Choroid plexus epithelial cell (primary cell): ENCODE measurements at regions not wholly inside any gene's neighbourhood (a gene's known extent, or its start where the extent isn't known, plus 50 kb on each side); places are given as distances from the start of the nearest gene placed in this dataset.
"Not testable (repeated sequence)": the region's sequence is repeated elsewhere in the genome, so short reads cannot be mapped to it uniquely, and the experiment has no call there.

Experiments used
- DNase-seq: peaks from one replicate; pipeline ENCODE4 v3.0.0-alpha.2; 2010; ENCODE audit warnings: low read depth
- H3K4me3 ChIP-seq: 2 replicates; pipeline ENCODE4 v1.5.1; 2011; ENCODE audit warnings: low read depth, mild to moderate bottlenecking, control low read depth, low read length, moderate library complexity
- CTCF ChIP-seq: conservative IDR thresholded peaks from 2 replicates; pipeline ENCODE4 v1.5.1; 2011; ENCODE audit warnings: low read depth, mild to moderate bottlenecking, control low read depth, inconsistent platforms, low read length, moderate library complexity

DNA sequence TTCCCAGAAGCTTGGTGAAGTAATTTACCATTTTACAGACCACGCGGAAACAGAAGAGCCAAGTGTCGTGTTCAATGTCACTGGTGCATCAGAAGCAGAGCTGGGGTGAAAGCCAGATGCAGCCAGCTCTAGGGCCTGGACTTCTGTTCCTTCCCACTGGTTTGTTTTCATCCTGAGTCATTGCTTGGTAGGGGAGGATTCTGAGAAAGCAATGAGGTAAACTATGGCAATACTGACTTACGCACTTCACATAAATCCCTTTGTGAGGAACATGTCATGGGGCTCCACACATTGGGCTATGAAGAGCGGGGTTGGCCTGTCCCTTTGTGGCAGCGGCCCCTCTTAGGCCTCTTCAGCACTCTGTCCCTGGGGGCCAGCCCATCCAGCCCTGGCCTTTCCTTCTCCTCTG, 52.4 kb upstream of the RBFOX2 start:
- no peak for TF ChIP-seq CTCF
- H3K4me3 ChIP-seq, result no peak overlapping the region
- peak; percentile 92 for DNase-seq

DNA sequence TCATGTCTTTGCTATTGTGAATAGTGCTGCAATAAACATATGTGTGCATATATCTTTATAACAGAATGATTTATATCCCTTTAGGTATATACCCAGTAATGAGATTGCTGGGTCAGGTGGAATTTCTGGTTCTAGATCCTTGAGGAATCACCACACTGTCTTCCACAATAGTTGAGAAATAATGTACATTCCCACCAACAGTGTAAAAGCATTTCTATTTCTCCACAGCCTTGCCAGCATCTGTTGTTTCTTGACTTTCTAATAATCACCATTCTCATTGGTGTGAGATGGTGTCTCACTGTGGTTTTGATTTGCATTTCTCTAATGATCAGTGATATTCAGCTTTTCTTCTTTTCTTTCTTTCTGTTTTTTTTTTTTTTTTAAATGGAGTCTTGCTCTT, 51.7 kb upstream of the RBFOX2 start:
- DNase-seq, H3K4me3 ChIP-seq: not testable (repeated sequence)

GRCh38 chr22:36079041-36079440, 50.4 kb upstream of the RBFOX2 start:
- TF ChIP-seq CTCF, result no peak
- DNase-seq, result no peak
- no peak overlapping the region for H3K4me3 ChIP-seq
